GM18858 (cell line): ENCODE measurements at regions not wholly inside any gene's neighbourhood (a gene's known extent, or its start where the extent isn't known, plus 50 kb on each side); places are given as distances from the start of the nearest gene placed in this dataset.

Experiments
- ATAC-seq: cut with Tn5 transposase; IDR thresholded peaks from one replicate; pipeline ENCODE4 v1.9.1; 2021; ENCODE audit not compliant: unreplicated experiment

DNA sequence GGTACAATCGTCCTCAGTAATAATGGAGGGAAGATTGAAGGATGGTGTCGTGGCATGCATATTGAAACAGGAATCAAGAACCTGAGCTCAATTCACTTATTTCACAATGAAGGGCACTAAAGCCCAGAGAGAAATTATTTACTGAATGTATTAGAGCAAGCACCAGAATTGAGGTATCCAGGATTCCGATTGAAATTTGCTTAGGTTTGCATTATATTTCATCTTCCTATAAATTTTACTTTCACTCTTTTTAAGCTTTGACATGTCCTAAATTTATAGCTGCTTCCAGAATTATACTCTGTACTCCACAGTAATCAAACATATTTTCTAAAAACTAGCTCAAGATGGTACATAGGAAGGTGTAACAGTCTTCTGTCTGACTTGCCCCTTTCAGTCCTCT lies 454.9 kb upstream of the HTR2A start:
- ATAC-seq: no peak

DNA sequence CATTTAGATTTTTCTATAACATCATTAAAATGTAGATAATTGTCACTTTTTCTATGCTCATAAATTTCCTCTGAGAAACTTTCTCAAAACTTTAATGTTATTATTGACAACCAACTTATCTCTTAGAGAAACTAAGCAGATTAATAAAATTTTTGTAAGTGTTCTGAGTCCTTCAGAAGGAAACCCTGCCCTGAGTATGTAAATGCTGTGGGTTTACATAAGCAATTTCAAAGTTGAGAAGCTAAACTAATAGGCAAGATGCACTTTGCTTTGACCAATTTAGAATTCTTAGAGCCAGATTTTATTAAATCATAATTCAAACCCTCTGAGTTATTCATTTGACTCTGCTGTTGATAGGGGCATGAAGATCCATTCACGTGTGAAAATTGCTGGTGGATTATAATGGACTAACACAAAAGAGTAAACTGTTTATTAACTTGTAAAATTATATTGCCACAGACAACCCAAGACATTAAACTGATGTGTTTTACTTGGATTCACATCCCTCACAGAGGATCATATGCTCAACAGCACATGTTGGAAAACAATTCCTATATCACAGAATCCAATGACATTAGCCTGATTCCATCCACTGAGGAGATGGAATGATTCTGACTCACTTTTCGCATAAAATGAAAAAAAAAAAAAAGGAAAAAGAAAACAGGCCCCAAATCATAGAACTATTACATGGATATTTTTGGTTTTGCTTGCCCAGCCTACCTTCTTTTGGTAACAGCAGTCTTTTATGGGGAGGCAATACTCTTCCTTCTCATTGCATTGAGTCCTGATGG lies 453.7 kb upstream of the HTR2A start:
- ATAC-seq: no peak

DNA sequence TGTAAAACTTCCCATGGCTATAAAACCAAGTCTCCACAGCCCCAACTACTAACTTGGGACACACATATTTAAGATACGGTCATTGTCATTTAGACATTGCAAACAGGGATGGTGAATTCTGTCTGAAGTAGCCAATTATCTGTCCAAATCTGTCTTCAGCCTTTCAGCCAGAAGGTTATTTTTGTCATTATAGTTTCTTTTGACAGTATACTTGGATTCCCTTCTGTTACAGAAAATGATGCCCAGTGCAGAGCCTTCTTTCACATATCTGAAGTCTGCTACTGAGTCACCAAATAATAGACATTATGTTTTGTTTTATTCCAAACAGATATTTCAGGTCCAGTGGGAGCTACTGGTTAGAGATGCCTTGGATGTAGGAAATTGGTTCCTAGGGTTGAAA lies 452.4 kb upstream of the HTR2A start:
- ATAC-seq: no peak

DNA sequence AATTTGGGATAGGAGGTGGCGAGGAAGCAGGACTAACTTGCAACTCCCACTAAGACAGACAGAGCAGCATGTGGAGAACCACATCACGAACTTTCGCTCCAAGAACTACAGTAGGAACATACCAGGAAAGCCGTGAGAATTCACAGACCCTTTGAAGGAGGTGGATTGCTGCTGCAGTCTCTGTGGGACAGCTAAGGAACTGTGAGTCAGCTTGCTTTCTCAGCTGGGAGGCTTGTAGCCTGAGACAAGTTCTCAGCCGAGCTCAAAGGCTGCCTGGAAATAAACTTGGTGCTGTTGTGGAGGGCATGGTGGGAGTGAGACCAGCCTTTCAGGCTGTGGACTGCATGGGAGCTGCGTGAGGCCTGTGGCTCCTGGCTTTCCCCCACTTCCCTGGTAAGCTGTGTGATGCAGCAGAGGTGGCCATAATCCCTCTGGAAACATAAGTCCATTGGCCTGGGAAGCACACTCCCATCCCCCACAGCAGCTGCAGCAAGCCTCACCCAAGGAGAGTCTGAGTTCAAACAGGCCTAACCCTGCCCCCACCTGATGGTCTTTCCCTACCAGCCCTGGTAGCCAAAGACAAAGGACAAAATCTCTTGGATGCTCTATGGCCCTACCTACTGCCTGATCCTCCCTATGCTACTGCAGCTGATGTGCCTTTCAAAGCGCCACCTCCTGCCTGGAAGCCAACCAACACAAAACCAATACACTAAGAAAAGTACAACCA lies 441.1 kb upstream of the HTR2A start:
- no peak for ATAC-seq

DNA sequence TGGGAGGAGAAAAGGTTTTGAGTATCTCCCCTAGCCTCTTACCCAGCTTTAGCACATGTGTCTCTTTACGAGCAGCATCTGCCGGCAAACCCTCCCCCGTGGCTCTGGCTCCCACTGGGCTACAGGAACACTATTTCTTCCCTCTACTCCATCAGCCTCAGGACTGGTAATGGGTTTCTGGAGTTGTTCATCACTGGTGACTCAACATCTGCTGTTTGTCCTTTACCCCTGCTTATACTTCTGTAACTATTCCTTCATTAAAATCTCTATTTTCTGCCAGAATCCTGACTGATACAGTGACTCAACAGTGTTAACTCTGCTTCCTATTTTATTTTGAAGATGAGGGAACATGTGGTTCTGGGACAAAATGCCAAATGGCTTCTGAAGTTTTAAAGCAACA lies 437.3 kb upstream of the HTR2A start:
- no peak for ATAC-seq

DNA sequence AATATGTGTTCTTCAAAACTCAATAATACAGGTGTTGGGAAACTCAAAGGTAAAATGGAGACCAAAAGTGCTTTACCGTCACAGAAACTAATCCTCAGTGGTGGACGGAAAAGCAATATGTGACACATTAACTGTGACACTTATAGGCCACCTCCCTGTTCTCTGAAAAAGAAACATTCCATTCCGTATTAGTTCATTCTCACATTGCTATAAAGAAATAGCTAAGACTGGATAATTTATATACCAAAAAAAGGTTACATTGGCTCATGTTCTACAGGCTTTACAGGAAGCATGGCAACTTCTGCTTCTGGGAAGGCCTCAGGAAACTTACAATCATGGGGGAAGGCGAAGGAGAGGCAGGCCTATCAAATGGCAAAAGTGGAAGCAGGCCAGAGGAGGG lies 435.3 kb upstream of the HTR2A start:
- no peak for ATAC-seq

DNA sequence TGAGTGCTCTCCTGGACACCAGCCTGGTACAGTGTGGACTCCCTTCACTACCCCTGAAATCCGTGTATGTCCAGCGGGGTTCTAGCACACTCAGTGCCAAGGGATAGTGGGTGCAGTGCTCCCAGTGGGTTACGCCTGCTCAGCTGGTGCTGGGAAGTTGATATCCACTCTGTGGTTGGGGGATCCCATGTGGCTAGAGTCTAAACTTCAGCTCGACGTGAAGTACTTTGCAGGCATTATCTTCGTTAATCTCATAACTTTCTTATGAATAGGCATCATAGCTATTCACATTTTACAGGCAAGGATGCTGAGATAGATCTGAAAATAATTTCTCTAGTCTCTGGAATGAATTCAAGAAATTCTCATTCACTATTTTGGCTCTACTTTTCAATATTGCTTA lies 433.2 kb upstream of the HTR2A start:
- ATAC-seq: no peak

DNA sequence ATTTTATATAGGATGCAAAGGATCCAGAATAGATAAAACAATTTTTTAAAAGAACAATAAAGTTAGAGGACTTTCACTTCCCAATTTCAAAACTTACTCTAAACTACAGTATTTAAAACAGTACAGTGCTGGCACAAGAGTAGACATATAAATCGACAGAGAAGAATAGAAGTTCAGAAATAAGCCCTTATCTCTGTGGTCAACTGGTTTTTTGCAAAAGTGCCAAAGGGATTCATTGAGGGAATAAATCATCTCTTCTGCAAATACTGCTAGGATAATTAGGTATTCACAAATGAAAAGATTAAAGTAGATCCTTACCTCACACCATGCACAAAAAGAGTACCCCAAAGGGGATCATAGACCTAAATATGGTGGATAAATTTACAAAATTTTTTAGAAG lies 431.0 kb upstream of the HTR2A start:
- no peak for ATAC-seq

DNA sequence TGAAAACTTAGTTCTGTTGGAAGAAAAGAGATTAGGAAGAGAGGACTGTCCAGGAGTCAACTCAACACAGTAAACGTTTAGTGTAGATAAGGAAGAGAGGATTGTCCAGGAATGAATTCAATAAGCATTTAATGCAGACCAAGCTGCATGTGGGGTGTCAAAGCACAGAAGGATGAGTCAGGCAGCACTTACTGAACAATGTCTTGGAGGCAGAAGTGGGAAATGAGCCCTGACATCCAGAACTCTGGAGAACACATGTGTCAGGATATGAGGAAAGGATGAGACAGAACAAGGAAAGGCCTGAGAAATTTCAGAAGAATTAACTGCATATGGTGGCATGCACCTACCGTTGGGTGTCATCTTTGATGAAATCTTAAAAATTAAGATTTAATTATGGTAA lies 429.2 kb upstream of the HTR2A start:
- no peak for ATAC-seq

DNA sequence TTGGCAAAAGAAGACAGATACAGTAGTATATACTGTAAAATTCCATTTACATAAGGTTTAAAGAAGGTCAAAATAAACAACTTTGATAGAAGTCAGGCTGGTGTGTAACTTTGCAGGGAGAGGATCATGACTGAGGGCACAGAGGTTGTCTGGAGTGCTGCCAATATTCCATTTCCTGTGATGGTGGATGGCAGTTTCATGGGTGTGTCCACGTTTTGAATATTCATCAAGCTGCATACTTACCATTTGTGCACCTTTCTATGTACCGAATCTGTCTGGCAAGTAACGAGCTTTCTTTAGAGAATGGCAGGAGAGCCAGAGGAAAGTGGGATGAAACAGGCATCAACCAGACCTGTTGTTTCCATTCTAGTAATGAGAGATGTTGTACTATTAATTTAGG lies 420.5 kb upstream of the HTR2A start:
- no peak for ATAC-seq

DNA sequence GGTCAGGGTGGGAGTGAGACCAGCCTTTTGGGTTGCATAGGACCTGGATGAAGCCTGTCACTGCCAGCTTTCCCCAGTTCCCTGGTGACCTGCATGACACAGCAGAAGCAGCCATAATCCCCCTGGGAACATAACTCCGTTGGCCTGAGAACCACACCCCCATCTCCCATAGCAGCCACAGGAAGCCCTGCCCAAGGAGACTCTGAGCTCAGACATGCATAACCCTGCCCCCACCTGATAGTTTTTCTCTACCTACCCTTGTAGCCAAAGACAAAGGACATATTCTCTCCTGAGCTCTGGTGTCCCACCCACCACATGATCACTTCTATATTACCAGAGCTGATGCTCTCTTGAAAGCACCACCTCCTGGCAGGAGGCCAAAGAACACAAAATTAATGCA lies 413.5 kb upstream of the HTR2A start:
- ATAC-seq: no peak

DNA sequence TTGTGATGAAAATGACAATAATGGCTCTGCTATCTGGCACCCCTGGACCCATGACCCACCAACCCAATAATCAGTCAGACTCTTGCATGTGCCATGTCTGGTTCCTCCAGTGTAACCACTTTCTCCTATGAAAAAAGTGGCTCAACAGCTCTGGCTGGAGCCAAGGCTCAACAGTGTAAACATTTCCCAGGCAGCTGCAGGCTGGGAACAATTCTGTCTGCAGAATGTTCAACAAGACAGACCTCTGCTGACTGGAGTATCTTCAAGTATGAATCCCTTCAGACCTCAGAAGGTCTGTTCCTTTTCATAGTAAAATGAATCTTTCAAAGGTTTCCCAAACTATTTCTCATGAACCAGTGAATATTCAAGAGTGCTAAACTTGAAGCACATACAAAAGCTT lies 410.1 kb upstream of the HTR2A start:
- ATAC-seq: no peak

DNA sequence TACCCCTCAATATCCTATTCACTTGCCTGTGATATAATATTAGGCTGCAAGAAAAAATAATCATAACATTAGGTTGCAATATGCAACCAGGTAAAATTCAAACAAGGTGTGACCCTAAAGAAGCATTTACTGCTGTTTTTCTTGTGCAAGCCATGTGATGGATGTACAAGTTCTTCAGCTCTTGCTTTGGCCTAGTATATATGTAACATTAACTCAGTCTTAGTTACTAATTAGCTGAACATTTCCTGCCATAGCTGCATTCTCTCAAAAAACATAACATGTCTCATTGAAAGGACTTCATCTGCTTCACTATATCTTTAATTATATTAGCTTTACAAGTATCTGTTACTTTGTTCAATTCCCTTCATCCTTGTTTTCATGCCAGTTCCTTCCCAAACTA lies 406.8 kb upstream of the HTR2A start:
- ATAC-seq: no peak

DNA sequence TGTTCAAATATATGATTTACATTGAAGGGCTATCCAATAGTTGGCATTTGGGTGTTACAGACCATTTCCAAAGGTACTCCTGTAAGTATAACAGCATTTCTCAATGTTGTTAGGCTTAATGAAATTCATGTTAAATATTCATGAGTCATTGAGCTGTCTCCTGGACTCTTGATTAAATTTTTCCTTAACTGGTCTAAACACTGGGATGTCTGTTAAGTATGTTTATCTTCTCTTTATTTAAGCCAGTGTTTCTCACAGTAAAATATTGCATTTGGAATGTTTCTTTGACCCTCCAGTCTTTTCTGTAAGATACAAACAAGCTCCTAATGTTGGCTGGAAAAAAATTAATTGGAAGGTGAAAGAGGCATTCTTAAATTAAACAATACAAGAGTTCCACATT lies 402.5 kb upstream of the HTR2A start:
- ATAC-seq: no peak

DNA sequence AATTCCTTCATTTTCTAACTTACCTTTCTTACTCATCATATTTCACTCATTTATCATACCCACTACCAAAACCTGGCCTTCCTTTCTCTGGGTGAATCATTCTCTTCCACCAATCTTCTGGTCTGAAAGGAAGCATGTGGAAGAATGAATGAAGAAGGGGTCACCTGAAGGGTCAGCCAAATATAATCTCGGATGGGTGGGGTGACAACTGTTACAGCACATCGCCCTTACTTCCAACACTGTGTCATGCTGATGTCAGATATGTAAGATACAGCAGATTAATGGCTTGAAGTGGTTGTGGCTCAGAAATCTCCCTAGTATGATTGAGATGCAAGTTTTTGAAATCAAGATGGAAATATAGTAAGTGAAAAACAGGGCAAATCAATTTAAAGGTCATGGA lies 401.7 kb upstream of the HTR2A start:
- ATAC-seq: no peak

DNA sequence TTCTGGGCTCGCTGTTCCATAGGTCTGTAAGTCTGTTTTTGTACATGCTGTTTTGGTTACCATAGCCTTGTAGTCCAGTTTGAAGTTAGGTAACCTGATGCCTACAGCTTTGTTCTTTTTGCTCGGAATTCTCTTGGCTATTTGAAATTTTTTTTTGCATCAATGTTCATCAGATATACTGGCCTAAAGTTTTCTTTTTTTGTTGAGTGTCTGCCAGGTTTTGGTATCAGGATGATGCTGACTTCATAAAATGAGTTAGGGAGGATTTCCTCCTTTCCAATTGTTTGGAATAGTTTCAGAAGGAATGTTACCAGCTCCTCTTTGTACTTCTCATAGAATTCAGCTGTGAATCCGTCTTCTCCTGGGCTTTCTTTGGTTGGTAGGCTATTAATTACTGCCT lies 397.8 kb upstream of the HTR2A start:
- ATAC-seq: no peak

DNA sequence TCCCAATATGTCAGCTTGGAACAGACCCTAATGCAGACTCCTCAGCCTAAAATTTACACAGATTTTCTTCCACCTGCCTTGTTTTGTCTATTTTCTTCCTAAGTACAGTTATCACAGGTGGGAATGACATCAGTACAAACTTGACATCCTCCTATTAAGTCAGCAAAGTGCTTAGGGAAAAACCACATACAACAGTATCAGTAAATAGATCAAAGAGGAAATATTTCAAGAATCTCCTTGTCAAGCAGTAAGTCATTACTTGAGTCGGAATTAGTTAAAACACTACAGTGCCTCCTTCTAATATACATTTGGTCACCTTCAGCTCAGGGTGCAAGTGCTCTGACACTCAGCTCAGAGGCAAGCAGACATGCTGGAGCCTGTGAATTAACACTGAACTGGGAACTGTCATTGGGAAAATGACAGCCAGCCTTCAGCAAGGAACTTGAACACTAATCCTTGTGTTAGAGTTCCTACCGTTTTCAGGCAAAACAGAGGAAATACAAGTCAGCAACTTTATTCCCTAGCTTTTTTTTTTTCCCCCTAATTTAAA lies 394.3 kb upstream of the HTR2A start:
- no peak for ATAC-seq

DNA sequence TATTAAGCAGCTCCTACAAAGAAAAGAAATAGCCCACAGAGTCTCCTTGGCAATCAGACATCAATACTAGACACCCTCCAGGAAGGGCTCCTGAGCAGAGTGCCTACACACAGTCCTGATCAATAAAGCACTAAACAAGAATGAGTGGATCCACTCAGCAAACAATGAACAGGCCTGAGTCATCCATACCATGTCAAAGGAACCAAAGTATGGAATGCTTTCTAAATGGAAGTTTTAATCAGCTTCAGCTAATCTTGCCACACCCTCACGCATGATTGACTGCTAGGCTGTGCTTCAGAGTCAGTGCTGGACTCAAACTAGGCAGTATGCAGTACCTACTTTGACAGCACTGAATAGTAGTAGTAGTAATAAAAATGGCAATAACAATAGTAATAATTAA lies 392.7 kb upstream of the HTR2A start:
- no peak for ATAC-seq

DNA sequence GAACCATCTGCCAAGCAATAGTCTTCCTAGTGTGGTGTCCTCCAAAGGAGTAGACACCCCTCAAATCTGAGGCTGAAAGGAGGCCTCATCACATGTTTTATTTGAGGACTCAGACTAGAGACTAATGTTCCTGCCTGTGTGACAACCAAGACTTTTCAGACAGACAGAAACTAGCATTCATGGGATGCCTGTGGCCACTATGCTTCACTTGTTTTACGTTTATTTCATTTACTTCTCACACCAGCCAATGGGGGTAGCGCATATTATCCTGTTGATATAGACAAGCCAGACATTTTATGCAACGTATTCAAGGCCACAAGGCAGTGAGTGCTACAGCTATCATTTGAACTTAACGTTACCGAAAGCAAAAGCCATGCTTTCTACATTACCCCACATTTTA lies 391.7 kb upstream of the HTR2A start:
- ATAC-seq: no peak

DNA sequence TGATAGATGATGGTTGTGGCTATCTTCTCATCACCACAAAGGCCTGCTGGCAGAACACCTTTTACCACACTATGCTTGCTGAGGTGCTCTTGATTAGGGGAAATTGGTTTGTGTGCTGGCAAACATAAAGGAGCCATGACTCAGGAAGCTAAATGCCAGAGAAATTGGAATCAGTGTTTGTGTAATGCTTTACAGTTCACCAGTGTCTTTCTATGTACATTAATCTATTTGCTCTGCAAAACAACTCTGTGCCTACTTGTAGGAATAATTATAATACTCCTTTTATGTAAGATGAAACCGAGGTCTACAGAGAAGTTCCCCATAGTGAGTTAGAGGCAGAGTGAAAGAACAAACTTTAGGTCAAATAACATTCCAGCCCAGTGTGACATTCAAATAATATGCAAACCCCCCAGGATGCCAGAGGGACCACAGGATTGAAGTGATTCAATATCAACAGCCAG lies 390.5 kb upstream of the HTR2A start:
- no peak for ATAC-seq

DNA sequence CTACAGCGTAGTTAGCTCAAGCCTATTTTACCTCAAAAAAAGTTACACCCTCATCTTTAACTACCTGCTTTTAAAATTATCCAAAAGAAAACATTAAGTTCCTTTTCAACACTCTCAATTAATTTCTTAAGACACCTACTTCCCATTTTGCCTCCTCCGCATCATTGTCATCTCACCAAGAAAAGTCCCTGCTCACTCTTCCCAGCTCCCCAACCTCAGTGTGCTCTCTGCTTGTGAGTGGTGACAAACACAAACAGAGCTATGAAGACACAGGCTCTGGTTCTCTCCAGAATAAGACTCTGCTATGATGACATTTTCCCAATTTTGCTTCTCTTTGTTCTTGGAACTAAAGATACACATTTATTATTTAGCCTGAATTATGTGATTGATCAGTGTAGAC lies 385.1 kb upstream of the HTR2A start:
- ATAC-seq: no peak

DNA sequence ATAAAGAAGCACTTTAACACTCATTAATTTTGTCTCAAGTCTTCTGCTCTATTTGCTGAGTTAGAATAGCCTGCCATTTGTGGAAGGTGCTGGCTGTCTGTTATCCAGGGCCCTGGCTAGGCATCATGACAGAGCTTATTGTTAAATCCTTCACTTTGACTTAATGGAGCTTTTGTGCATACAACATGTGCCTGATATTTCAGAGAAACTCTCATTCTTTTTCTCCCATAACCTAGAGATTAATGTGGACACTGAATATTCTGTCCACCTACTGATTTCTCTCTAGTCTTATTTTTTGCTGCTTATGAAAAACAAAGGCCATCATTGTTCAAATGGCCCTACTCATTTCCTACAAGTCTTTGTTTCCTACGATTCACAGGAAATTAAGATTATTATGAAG lies 383.1 kb upstream of the HTR2A start:
- ATAC-seq: no peak
